Muscle layer of duodenum (tissue), 2 donors: ENCODE measurements at regions not wholly inside any gene's neighbourhood (a gene's known extent, or its start where the extent isn't known, plus 50 kb on each side); places are given as distances from the start of the nearest gene placed in this dataset.

Experiments
- H3K27ac ChIP-seq: one replicate; pipeline ENCODE4 v1.7.0; 2013; ENCODE audit warnings: mild to moderate bottlenecking, low read length
- H3K27me3 ChIP-seq: one replicate; pipeline ENCODE4 v1.7.0; 2013; ENCODE audit warnings: low read depth, mild to moderate bottlenecking, control low read depth, low read length
- H3K36me3 ChIP-seq, 2 donors: one replicate each; pipeline ENCODE4 v1.7.0; 2013; ENCODE audit warnings: low read length in 2 of 2, control low read depth in 1 of 2, mild to moderate bottlenecking in 1 of 2; ENCODE audit not compliant: insufficient read depth in 2 of 2, control insufficient read depth in 1 of 2
- H3K4me1 ChIP-seq, 2 donors: one replicate each; pipeline ENCODE4 v1.7.0; 2013; ENCODE audit warnings: low read length in 2 of 2, mild to moderate bottlenecking in 2 of 2, control low read depth in 1 of 2, moderate library complexity in 1 of 2; ENCODE audit not compliant: insufficient read depth in 2 of 2, control insufficient read depth in 1 of 2
- H3K4me3 ChIP-seq, 2 donors: one replicate each; pipeline ENCODE4 v1.7.0; 2013; ENCODE audit warnings: low read length in 2 of 2, low read depth in 1 of 2, mild to moderate bottlenecking in 1 of 2
- H3K9me3 ChIP-seq, 2 donors: one replicate each; pipeline ENCODE4 v1.7.0; 2013; ENCODE audit warnings: low read length in 2 of 2, control low read depth in 1 of 2, mild to moderate bottlenecking in 1 of 2; ENCODE audit not compliant: control insufficient read depth in 1 of 2
- donor health status: healthy.

GRCh38 chr11:95545116-95545875 lies 244.3 kb downstream of the FAM76B start:
- Histone ChIP-seq H3K4me1 (no peaks in the 10 kb centered on the region), H3K9me3 (no peaks in the 10 kb centered on the region), H3K4me3 (no peak overlapping the region), H3K27ac (no peak overlapping the region), H3K36me3 (no peaks in the 10 kb centered on the region), H3K27me3 (no peaks in the 10 kb centered on the region)

- H3K27ac ChIP-seq: no peak overlapping the region
- no peaks in the 10 kb centered on the region for H3K4me1 ChIP-seq
- no peaks in the 10 kb centered on the region for H3K27me3 ChIP-seq
- no peaks in the 10 kb centered on the region for H3K9me3 ChIP-seq
- no peak overlapping the region for H3K4me3 ChIP-seq
- no peaks in the 10 kb centered on the region for H3K36me3 ChIP-seq
These were observed 245.3 kb downstream of the FAM76B start for GRCh38 chr11:95544095-95544856.

- Histone ChIP-seq H3K36me3 (no peaks in the 10 kb centered on the region), H3K9me3 (no peaks in the 10 kb centered on the region), H3K27ac (no peak overlapping the region), H3K4me1 (no peaks in the 10 kb centered on the region), H3K27me3 (no peaks in the 10 kb centered on the region), H3K4me3 (no peak overlapping the region)
These were observed 246.6 kb downstream of the FAM76B start for GRCh38 chr11:95542868-95543551.

GRCh38 chr11:95541715-95542114 lies 247.9 kb downstream of the FAM76B start:
- Histone ChIP-seq H3K4me3 (no peak overlapping the region), H3K9me3 (no peaks in the 10 kb centered on the region), H3K4me1 (no peaks in the 10 kb centered on the region), H3K36me3 (no peaks in the 10 kb centered on the region), H3K27ac (no peak overlapping the region), H3K27me3 (no peaks in the 10 kb centered on the region)

GRCh38 chr11:95536047-95536690 lies 253.4 kb downstream of the FAM76B start:
- Histone ChIP-seq H3K27ac (no peak overlapping the region), H3K27me3 (no peaks in the 10 kb centered on the region), H3K4me1 (no peaks in the 10 kb centered on the region), H3K9me3 (no peaks in the 10 kb centered on the region), H3K36me3 (no peaks in the 10 kb centered on the region), H3K4me3 (no peak overlapping the region)

- Histone ChIP-seq H3K27ac (no peak overlapping the region), H3K36me3 (no peaks in the 10 kb centered on the region), H3K9me3 (no peaks in the 10 kb centered on the region), H3K4me1 (no peaks in the 10 kb centered on the region), H3K27me3 (no peaks in the 10 kb centered on the region), H3K4me3 (no peak overlapping the region)
These were observed 254.8 kb downstream of the FAM76B start for GRCh38 chr11:95534809-95535208.

- no peaks in the 10 kb centered on the region for H3K9me3 ChIP-seq
- no peaks in the 10 kb centered on the region for H3K27me3 ChIP-seq
- no peaks in the 10 kb centered on the region for H3K36me3 ChIP-seq
- no peak overlapping the region for H3K27ac ChIP-seq
- H3K4me1 ChIP-seq: no peaks in the 10 kb centered on the region
- no peak overlapping the region for H3K4me3 ChIP-seq
These were observed 255.4 kb downstream of the FAM76B start for GRCh38 chr11:95534226-95534625.

- no peaks in the 10 kb centered on the region for H3K27me3 ChIP-seq
- no peaks in the 10 kb centered on the region for H3K36me3 ChIP-seq
- no peaks in the 10 kb centered on the region for H3K4me1 ChIP-seq
- H3K27ac ChIP-seq: no peak overlapping the region
- H3K9me3 ChIP-seq: no peaks in the 10 kb centered on the region
- H3K4me3 ChIP-seq: no peak overlapping the region
These were observed 258.5 kb downstream of the FAM76B start for GRCh38 chr11:95531116-95531515.

GRCh38 chr11:95524314-95525036 lies 265.1 kb downstream of the FAM76B start:
- Histone ChIP-seq H3K27ac (no peak overlapping the region), H3K4me3 (no peak overlapping the region), H3K9me3 (no peaks in the 10 kb centered on the region), H3K27me3 (no peaks in the 10 kb centered on the region), H3K36me3 (no peaks in the 10 kb centered on the region), H3K4me1 (no peaks in the 10 kb centered on the region)

GRCh38 chr11:95522874-95523273 lies 266.7 kb downstream of the FAM76B start:
- Histone ChIP-seq H3K36me3 (no peaks in the 10 kb centered on the region), H3K27ac (no peak overlapping the region), H3K9me3 (no peaks in the 10 kb centered on the region), H3K27me3 (no peaks in the 10 kb centered on the region), H3K4me3 (no peak overlapping the region), H3K4me1 (no peaks in the 10 kb centered on the region)
